ENCODE measurements at regions not wholly inside any gene's neighbourhood (a gene's known extent, or its start where the extent isn't known, plus 50 kb on each side); places are given as distances from the start of the nearest gene placed in this dataset.

GRCh38 chr18:7305416-7305815 lies 74.5 kb downstream of the LRRC30 start (continued):
- TF ChIP-seq IRF1 (CRISPR knock-in tag; IDR thresholded peaks at IDR 0.05; ENCODE audit: low read depth) (no peak), ZBTB42 (CRISPR knock-in tag; IDR thresholded peaks at IDR 0.05) (no peak)

- no peak overlapping the region for H3K4me2 ChIP-seq (ENCODE audit: low read depth, low read length)
- 0 out of 2 replicates have a peak, but pooled peaks cover 8% of the 10 kb centered on the region for H3K4me1 ChIP-seq (ENCODE audit: insufficient read depth, low read length)
- H3K36me3 ChIP-seq (replicated peaks in 1 of 2; ENCODE audit: control insufficient read depth in 1 of 2, insufficient read depth in 2 of 2, low read length in 2 of 2): no peaks in the 10 kb centered on the region
- H3K27me3 ChIP-seq (ENCODE audit: control insufficient read depth in 1 of 2, insufficient read depth in 2 of 2, low read length in 2 of 2): peaks cover 0 to 4% of the 10 kb centered on the region in 2 experiments; a peak in 1 of 5 replicates
- no peaks in the 10 kb centered on the region for H4K20me1 ChIP-seq (ENCODE audit: insufficient read depth, low read length)
- ATAC-seq (no peak), DNase-seq (ENCODE audit: low spot score) (no peak), FAIRE-seq (no peak)
- H3K27ac ChIP-seq (ENCODE audit: extremely low read length, insufficient read depth, low read length): no peak overlapping the region
- no peak for TF ChIP-seq PHF8 (CRISPR knock-in tag; IDR thresholded peaks at IDR 0.05)
- TF ChIP-seq ZNF143 (CRISPR knock-in tag; IDR thresholded peaks at IDR 0.05): no peak
- no peak for TF ChIP-seq TCF7 (IDR thresholded peaks at IDR 0.05; ENCODE audit: low read depth)
- no peak for TF ChIP-seq FOXM1 (CRISPR knock-in tag; IDR thresholded peaks at IDR 0.05)
- H3K4me3 ChIP-seq (replicated peaks in 1 of 3; ENCODE audit: insufficient read depth in 1 of 3, low read depth in 2 of 3, low read length in 3 of 3): no peak overlapping the region
- BruUV-seq (replicated peaks): no TSS peak
- POLR2A ChIA-PET: no interaction called here
- no peak overlapping the region for H3K9ac ChIP-seq (ENCODE audit: insufficient read depth, low read depth, low read length)
- 0% methylated on average over 6 of the region's 6 CpGs for WGBS (ENCODE audit: low lambda C conversion rate)
- CTCF ChIA-PET (ENCODE audit: low intra/inter-chr PET ratio, low total read pairs): no interaction called here
- intact Hi-C loops (cut with micrococcal nuclease; ENCODE audit: unreplicated experiment) (no loop called here), in situ Hi-C loops (cut with HindIII; ENCODE audit: extremely low pct_ligation_motif_present, low pct_unique_long_range_greater_than_20kb) (no loop called here)
- no peaks in the 10 kb centered on the region for H3K79me2 ChIP-seq (ENCODE audit: insufficient read depth, low read length)
- no peaks in the 10 kb centered on the region for H3K9me3 ChIP-seq (ENCODE audit: low read length)
- H2AFZ ChIP-seq (ENCODE audit: low read length): no peak overlapping the region
Measured at GRCh38 chr18:7307030-7307429, 76.1 kb downstream of the LRRC30 start.

GRCh38 chr18:7307526-7307925 lies 76.6 kb downstream of the LRRC30 start:
- no peaks in the 10 kb centered on the region for H3K9me3 ChIP-seq (ENCODE audit: low read length)
- intact Hi-C loops (cut with micrococcal nuclease; ENCODE audit: unreplicated experiment) (no loop called here), in situ Hi-C loops (cut with HindIII; ENCODE audit: extremely low pct_ligation_motif_present, low pct_unique_long_range_greater_than_20kb) (no loop called here)
- H3K36me3 ChIP-seq (replicated peaks in 1 of 2; ENCODE audit: control insufficient read depth in 1 of 2, insufficient read depth in 2 of 2, low read length in 2 of 2): no peaks in the 10 kb centered on the region
- no peak for FAIRE-seq
- no peaks in the 10 kb centered on the region for H4K20me1 ChIP-seq (ENCODE audit: insufficient read depth, low read length)
- TF ChIP-seq STAT5B (CRISPR knock-in tag; IDR thresholded peaks at IDR 0.05): no peak
- no peak for TF ChIP-seq NAIF1 (CRISPR knock-in tag; IDR thresholded peaks at IDR 0.05; ENCODE audit: borderline replicate concordance)
- TF ChIP-seq ZSCAN22 (CRISPR knock-in tag; IDR thresholded peaks at IDR 0.05): no peak
- no peak for TF ChIP-seq KDM3A (CRISPR knock-in tag; IDR thresholded peaks at IDR 0.05; ENCODE audit: low read depth)
- no peak for TF ChIP-seq ZNF12 (CRISPR knock-in tag; IDR thresholded peaks at IDR 0.05)
- no peak for TF ChIP-seq HNRNPL (IDR thresholded peaks at IDR 0.05; ENCODE audit: low read depth, low read length)
- no peak for TF ChIP-seq SUZ12 (IDR thresholded peaks at IDR 0.05; ENCODE audit: low read depth, low read length)
- TF ChIP-seq ZNF576 (CRISPR knock-in tag; IDR thresholded peaks at IDR 0.05): no peak
- POLR2A ChIA-PET: no interaction called here
- H3K4me3 ChIP-seq (replicated peaks in 1 of 3; ENCODE audit: insufficient read depth in 1 of 3, low read depth in 2 of 3, low read length in 3 of 3): no peak overlapping the region
- no TSS peak for BruUV-seq (replicated peaks)
- H3K9ac ChIP-seq (ENCODE audit: insufficient read depth, low read depth, low read length): no peak overlapping the region
- 0 out of 2 replicates have a peak, but pooled peaks cover 8% of the 10 kb centered on the region for H3K4me1 ChIP-seq (ENCODE audit: insufficient read depth, low read length)
- H3K79me2 ChIP-seq (ENCODE audit: insufficient read depth, low read length): no peaks in the 10 kb centered on the region
- DNase-seq (ENCODE audit: low spot score): no peak
- H3K4me2 ChIP-seq (ENCODE audit: low read depth, low read length): no peak overlapping the region
- ATAC-seq: no peak
- no peak overlapping the region for H3K27ac ChIP-seq (ENCODE audit: extremely low read length, insufficient read depth, low read length)
- peaks cover 0 to 4% of the 10 kb centered on the region in 2 experiments; a peak in 1 of 5 replicates for H3K27me3 ChIP-seq (ENCODE audit: control insufficient read depth in 1 of 2, insufficient read depth in 2 of 2, low read length in 2 of 2)
- CTCF ChIA-PET (ENCODE audit: low intra/inter-chr PET ratio, low total read pairs): no interaction called here
- H2AFZ ChIP-seq (ENCODE audit: low read length): no peak overlapping the region
- WGBS (ENCODE audit: low lambda C conversion rate): 64% methylated on average over 7 of the region's 8 CpGs
